GM18520 (cell line): ENCODE measurements at regions not wholly inside any gene's neighbourhood (a gene's known extent, or its start where the extent isn't known, plus 50 kb on each side); places are given as distances from the start of the nearest gene placed in this dataset.

ENCODE experiments used
- ATAC-seq: cut with Tn5 transposase; IDR thresholded peaks from one replicate; pipeline ENCODE4 v1.9.1; 2021; ENCODE audit not compliant: unreplicated experiment

- ATAC-seq: no peak
Measured at GRCh38 chr3:3633761-3634160, 165.5 kb upstream of the LRRN1 start.

- no peak for ATAC-seq
Measured at GRCh38 chr3:3632449-3632848, 166.8 kb upstream of the LRRN1 start.

GRCh38 chr3:3631114-3631513 lies 168.1 kb upstream of the LRRN1 start:
- no peak for ATAC-seq

GRCh38 chr3:3629911-3630310 lies 169.3 kb upstream of the LRRN1 start:
- no peak for ATAC-seq

GRCh38 chr3:3628676-3629328 lies 170.4 kb upstream of the LRRN1 start:
- ATAC-seq: peak; percentile 59

- ATAC-seq: no peak
Measured at GRCh38 chr3:3627114-3627513, 172.1 kb upstream of the LRRN1 start.

- ATAC-seq: no peak
Measured at GRCh38 chr3:3625544-3626271, 173.5 kb upstream of the LRRN1 start.

- ATAC-seq: no peak
Measured at GRCh38 chr3:3619815-3620214, 179.4 kb upstream of the LRRN1 start.

GRCh38 chr3:3618623-3619022 lies 180.6 kb upstream of the LRRN1 start:
- no peak for ATAC-seq

- no peak for ATAC-seq
Measured at GRCh38 chr3:3615533-3615932, 183.7 kb upstream of the LRRN1 start.

GRCh38 chr3:3610581-3611298 lies 188.5 kb upstream of the LRRN1 start:
- ATAC-seq: no peak

GRCh38 chr3:3606321-3606720 lies 192.9 kb upstream of the LRRN1 start:
- no peak for ATAC-seq

GRCh38 chr3:3605226-3605625 lies 194.0 kb upstream of the LRRN1 start:
- no peak for ATAC-seq

- ATAC-seq: no peak
Measured at GRCh38 chr3:3603351-3603750, 195.9 kb upstream of the LRRN1 start.

- no peak for ATAC-seq
Measured at GRCh38 chr3:3600665-3601340, 198.4 kb upstream of the LRRN1 start.

- ATAC-seq: no peak
Measured at GRCh38 chr3:3599016-3599415, 200.2 kb upstream of the LRRN1 start.

- ATAC-seq: no peak
Measured at GRCh38 chr3:3594986-3595385, 204.2 kb upstream of the LRRN1 start.

- peak; percentile 81 for ATAC-seq
Measured at GRCh38 chr3:3589715-3590130, 209.5 kb upstream of the LRRN1 start.

- no peak for ATAC-seq
Measured at GRCh38 chr3:3587647-3587972, 211.6 kb upstream of the LRRN1 start.

- no peak for ATAC-seq
Measured at GRCh38 chr3:3586843-3587646, 212.2 kb upstream of the LRRN1 start.

GRCh38 chr3:3586336-3586735 lies 212.9 kb upstream of the LRRN1 start:
- no peak for ATAC-seq
